IMR-90 (cell line): ENCODE measurements at regions not wholly inside any gene's neighbourhood (a gene's known extent, or its start where the extent isn't known, plus 50 kb on each side); places are given as distances from the start of the nearest gene placed in this dataset.

Experiments
- BHLHE40 ChIP-seq: fragments of 150-350 bp; IDR thresholded peaks from 2 replicates; pipeline ENCODE4 v1.6.1; 2016; ENCODE audit warnings: mild to moderate bottlenecking, low read depth, low read length
- CEBPB ChIP-seq: IDR thresholded peaks from 2 replicates; pipeline ENCODE4 v1.6.1; 2012; ENCODE audit warnings: low read depth, low read length, improper control_type of control experiment
- MAZ ChIP-seq: IDR thresholded peaks from 2 replicates; pipeline ENCODE4 v1.6.1; 2012; ENCODE audit warnings: low read depth, mild to moderate bottlenecking, low read length, improper control_type of control experiment, moderate library complexity, borderline replicate concordance
- POLR2A ChIP-seq: IDR thresholded peaks from 2 replicates; pipeline ENCODE4 v1.6.1; 2012; ENCODE audit warnings: mild to moderate bottlenecking, low read depth, low read length
- RAD21 ChIP-seq: IDR thresholded peaks from 2 replicates; pipeline ENCODE4 v1.6.1; 2012; ENCODE audit warnings: low read length, improper control_type of control experiment
- TF ChIP-seq, protein P1 (sequence below): conservative IDR thresholded peaks from 2 replicates; pipeline ENCODE4 v1.5.1; 2012; ENCODE audit warnings: mild to moderate bottlenecking, low read depth, low read length, improper control_type of control experiment

DNA sequence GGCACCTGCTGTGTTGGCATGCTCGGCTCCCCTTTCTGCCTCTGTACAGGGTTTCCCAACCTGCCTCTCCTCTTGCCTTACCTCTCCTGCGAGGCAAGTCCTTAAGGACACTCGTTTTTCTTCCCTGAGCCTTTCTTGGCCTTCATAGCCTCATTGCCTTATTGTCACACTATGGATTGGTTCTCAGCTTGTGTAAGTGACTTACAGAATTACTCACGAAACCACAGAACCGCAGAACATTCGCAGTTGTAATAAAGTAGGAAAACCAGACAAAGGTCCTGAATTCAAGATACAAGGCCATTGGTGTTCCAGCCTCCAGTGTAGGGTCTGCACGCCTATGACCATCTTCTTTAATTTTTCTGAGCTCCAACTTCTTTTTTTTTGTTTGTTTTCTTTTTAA lies 317.6 kb upstream of the SMIM21 start:
- TF ChIP-seq, protein P1, sequence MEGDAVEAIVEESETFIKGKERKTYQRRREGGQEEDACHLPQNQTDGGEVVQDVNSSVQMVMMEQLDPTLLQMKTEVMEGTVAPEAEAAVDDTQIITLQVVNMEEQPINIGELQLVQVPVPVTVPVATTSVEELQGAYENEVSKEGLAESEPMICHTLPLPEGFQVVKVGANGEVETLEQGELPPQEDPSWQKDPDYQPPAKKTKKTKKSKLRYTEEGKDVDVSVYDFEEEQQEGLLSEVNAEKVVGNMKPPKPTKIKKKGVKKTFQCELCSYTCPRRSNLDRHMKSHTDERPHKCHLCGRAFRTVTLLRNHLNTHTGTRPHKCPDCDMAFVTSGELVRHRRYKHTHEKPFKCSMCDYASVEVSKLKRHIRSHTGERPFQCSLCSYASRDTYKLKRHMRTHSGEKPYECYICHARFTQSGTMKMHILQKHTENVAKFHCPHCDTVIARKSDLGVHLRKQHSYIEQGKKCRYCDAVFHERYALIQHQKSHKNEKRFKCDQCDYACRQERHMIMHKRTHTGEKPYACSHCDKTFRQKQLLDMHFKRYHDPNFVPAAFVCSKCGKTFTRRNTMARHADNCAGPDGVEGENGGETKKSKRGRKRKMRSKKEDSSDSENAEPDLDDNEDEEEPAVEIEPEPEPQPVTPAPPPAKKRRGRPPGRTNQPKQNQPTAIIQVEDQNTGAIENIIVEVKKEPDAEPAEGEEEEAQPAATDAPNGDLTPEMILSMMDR, result no peak
- TF ChIP-seq BHLHE40, result no peak
- TF ChIP-seq POLR2A, result no peak
- no peak for TF ChIP-seq RAD21
- TF ChIP-seq CEBPB, result no peak
- TF ChIP-seq MAZ, result no peak
